NCI-H1694 treated with DMSO at 0.1 percent for 48 hours (cell line): ENCODE measurements at regions not wholly inside any gene's neighbourhood (a gene's known extent, or its start where the extent isn't known, plus 50 kb on each side); places are given as distances from the start of the nearest gene placed in this dataset.
"Not testable (repeated sequence)": the region's sequence is repeated elsewhere in the genome, so short reads cannot be mapped to it uniquely, and the experiment has no call there.

ENCODE experiments used
- DNase-seq: peaks from one replicate; lab custom pipeline; 2025; lab: John Stamatoyannopoulos, UW

- no peak for DNase-seq
These were observed 97.0 kb downstream of the DRD1 start for GRCh38 chr5:175347027-175347426.

GRCh38 chr5:175344331-175345195 lies 99.4 kb downstream of the DRD1 start:
- DNase-seq = no peak

DNA sequence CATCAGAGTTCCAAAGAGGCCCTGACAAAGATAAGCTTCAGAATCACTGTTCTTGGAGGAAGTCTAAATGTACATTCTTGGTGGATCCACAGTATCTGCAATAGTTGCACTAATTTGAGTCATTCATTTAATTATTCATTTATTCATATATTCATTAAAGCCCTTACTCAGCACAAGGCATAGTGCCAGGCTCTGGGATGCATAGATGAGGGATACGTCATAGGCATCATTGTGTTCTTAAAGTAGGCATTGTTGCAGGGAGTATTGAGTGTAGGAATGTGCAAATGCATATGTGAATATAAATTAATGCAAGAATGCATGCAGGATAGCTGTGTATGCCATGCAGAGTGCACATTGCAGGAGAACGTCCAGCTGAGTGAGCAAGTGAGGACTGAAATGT lies 100.7 kb downstream of the DRD1 start:
- DNase-seq = no peak

- no peak for DNase-seq
These were observed 103.8 kb downstream of the DRD1 start for GRCh38 chr5:175340180-175340579.

DNA sequence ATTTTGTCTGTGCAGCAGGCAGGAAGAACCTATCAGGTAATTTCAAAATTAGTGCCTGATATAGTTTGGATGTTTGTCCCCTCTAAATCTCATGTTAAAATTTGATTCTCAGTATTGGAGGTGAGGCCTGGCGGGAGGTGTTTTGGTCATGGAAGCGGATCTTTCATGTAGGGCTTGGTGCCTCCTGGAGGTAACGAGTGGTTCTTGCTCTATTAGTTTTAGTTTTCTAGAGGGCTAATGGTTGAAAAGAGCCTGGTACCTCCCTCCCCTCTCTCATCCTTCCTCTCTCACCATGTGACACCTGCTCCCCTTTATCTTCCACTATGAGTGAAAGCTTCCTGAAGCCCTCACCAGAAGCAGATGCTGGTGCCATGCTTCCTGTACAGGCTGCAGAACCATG lies 106.3 kb downstream of the DRD1 start:
- no peak for DNase-seq

- DNase-seq = no peak
These were observed 107.2 kb downstream of the DRD1 start for GRCh38 chr5:175336781-175337180.

DNA sequence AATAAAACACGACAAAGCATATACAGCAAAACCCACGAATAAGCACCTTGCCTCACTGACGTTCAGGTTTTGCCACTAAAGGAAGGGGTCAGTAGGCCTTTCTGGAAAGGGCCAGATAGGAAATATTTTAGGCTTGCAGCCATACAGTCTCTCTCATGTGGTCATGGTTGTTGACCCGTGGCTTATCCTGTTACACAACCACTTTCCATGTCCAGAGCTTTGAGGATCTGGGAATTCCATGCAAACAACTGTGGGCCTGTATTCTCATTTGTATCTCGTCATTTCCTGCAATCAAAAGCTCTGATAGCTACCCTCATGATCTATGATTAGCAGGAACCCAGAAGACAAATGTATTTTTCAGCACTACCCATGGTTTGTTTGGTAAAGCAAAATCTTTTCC lies 108.3 kb downstream of the DRD1 start:
- DNase-seq = no peak

GRCh38 chr5:175331173-175332036 lies 112.6 kb downstream of the DRD1 start:
- DNase-seq = not testable (repeated sequence)

GRCh38 chr5:175329976-175330375 lies 114.0 kb downstream of the DRD1 start:
- no peak for DNase-seq

DNA sequence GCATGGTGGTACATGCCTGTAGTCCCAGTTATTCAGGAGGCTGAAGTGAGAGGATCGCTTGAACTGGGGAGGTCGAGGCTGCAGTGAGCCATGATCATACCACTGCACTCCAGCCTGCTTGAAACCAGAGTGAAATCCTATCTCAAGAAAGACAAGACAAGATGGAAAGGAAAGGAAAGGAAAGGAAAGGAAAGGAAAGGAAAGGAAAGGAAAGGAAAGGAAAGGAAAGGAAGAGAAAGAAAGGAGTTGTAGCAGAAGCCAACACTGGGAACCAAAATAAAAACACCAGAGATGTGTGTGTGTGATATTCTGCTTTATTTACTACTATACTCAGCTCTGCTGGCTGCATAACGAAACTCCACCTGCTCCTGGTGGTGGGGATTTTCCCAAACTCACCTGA lies 115.3 kb downstream of the DRD1 start:
- no peak for DNase-seq

GRCh38 chr5:175328176-175328575 lies 115.8 kb downstream of the DRD1 start:
- no peak for DNase-seq

DNA sequence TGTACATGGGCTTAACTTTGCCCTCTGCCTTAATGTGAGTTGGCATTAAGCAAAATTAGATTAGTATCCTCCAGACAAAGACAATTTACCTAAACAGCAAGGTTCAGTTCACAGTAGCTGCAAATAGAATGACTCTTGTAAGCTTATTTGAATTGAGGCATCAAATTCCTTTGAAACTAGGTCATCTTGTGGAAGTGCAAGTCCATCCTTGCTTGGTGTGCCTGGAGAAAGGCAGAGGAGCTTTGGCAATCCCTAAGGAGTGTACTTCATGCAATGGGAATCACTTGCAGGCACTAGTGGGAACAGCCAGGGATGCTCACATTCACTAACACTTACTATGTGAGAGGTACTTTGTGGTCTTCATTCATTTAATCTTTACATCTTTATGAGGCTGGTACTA lies 118.3 kb downstream of the DRD1 start:
- no peak for DNase-seq

DNA sequence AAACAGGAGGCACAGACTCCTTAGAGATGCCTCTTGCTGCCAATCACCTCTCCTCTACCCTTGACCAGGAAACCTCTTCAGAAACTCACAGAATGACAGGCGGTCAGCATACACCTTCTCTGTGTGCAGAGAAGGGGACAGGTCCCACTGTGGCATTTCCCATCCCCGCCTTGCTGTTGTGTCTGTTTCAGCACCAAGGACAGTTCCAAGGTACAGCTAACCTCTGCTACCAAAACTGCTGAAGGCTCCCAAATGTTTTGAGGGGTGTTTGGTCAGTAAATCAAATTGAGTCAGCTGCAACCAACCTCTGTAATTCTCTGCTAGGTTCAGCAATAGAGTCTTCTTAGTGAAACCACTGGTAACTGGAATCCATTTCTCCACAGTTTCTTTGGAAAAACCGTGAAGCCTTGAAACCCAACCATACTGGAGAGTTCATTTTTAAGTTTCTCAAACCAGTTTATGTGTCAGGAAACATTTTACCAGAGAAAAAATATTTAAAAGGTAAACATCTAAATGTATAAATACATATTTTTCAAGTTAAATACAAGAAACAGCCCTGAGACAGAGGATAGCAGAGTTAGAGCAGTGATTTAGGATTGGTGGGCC lies 122.0 kb downstream of the DRD1 start:
- DNase-seq = no peak

- DNase-seq = no peak
These were observed 124.8 kb downstream of the DRD1 start for GRCh38 chr5:175319199-175319598.

GRCh38 chr5:175317872-175318271 lies 126.1 kb downstream of the DRD1 start:
- no peak for DNase-seq

DNA sequence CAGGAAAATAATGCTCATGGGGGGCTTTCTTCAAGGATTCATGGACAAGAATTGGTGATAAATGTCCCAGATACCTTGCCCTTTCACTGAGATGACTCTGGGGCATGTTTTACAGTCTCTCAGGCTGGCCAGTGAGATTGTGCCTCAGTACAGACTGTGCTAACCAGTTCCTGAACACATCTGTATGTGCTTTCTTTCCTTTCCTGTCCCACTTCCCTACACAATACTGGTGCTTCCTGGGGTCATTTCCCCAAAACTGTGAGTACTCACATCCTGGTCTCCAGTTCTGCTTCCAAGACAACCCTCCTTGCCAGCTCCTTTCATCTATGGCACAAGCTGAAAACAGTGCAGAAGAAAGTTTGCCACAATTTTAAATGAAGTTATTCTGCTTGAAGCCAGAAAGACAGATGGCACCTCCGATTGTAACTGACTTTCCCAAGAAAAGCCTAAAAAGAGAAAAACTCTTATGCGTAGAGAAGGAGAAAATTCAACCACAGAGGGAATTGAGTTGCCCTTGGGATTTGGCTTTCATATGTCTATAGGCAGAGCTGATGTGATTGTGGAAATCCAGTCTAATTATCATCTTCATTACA lies 134.7 kb downstream of the DRD1 start:
- no peak for DNase-seq

- DNase-seq = no peak
These were observed 135.3 kb downstream of the DRD1 start for GRCh38 chr5:175308701-175309100.

DNA sequence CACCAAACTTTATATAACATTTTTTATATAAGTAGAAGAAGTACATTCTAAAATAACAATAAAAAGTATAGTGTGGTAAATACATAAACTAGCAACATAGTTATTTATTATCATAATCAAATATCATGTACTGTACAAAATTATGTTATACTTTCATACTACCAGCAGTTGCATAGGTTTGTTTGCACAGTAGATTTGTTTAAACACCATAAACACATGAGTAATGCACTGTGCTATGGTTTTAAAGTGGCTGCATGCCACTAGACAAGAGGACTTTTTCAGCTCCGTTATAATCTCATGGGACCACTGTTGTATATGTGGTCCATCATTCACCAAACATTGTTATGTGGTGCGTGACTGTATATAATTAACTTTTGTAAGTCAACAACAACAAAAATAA lies 137.6 kb downstream of the DRD1 start:
- no peak for DNase-seq

DNA sequence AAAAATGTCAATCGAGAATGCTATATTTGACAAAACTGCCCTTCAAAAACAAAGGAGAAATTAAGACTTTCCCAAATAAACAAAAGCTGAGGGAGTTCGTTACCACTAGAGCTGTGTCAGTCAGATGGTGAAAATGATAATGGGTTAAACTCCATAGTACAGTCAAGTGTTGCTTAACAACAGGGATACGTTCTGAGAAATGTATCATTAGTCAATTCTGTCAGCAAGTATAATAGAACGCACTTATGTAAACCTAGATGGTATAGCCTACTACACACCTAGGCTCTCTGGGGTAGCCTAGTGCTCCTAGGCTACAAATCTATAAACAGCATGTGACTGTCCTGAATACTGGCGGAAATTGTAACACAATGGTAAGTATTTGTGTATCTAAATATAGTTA lies 138.7 kb downstream of the DRD1 start:
- no peak for DNase-seq

- DNase-seq = no peak
These were observed 153.6 kb downstream of the DRD1 start for GRCh38 chr5:175290379-175290778.

- DNase-seq = peak; percentile 95
These were observed 155.8 kb downstream of the DRD1 start for GRCh38 chr5:175288048-175288621.

DNA sequence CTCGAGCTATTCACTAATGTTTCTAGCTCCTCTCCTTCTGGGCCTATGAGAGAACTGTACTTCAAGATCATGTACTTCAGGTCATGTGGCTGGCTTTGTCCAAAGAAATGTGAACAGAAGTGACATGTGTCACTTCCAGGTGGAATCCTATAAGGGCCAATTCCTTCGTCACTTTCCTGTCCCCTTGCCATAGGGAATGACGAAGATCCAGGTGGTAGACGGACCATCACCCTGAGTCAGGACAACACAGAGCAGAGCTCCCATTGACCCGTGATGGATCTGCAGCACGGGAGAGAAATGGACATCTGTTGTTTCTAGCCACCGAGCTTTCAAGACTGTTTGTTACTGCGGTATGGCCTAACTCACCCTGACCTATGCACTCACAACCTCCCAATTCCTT lies 157.0 kb downstream of the DRD1 start:
- no peak for DNase-seq
